ENCODE measurements at regions not wholly inside any gene's neighbourhood (a gene's known extent, or its start where the extent isn't known, plus 50 kb on each side); places are given as distances from the start of the nearest gene placed in this dataset.

DNA sequence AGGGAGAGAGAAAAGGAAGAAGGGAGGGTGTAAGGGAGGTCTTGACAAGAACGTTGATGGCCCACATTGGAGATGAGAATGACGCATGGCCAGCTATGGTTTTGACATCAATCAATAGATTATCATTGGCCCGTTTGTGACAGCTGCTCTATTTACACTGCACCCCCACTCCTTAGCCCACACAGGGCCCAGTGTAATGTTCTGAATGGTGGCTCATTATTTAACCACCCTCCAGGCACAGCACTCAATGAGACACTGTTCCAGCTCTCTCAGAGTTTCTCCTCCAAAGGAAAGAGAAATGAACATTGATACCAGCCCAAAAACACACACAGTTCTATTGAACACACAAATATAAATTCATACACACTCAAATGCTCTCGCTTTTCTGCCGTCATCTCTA, 173.0 kb upstream of the IPO5 start:
- Histone ChIP-seq H3K4me1 (no peaks in the 10 kb centered on the region), H3K27me3 (no peaks in the 10 kb centered on the region), H3K9me3 (no peaks in the 10 kb centered on the region), H3K27ac (no peak overlapping the region), H3K36me3 (no peaks in the 10 kb centered on the region), H3K4me3 (no peak overlapping the region)
- DNase-seq, result no peak
- intact Hi-C loops (cut with DNase I), result no loop called here
- no peak for TF ChIP-seq POLR2A (IDR thresholded peaks at IDR 0.05)
- TF ChIP-seq, protein P1, sequence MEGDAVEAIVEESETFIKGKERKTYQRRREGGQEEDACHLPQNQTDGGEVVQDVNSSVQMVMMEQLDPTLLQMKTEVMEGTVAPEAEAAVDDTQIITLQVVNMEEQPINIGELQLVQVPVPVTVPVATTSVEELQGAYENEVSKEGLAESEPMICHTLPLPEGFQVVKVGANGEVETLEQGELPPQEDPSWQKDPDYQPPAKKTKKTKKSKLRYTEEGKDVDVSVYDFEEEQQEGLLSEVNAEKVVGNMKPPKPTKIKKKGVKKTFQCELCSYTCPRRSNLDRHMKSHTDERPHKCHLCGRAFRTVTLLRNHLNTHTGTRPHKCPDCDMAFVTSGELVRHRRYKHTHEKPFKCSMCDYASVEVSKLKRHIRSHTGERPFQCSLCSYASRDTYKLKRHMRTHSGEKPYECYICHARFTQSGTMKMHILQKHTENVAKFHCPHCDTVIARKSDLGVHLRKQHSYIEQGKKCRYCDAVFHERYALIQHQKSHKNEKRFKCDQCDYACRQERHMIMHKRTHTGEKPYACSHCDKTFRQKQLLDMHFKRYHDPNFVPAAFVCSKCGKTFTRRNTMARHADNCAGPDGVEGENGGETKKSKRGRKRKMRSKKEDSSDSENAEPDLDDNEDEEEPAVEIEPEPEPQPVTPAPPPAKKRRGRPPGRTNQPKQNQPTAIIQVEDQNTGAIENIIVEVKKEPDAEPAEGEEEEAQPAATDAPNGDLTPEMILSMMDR (IDR thresholded peaks at IDR 0.05), result no peak
- 53 to 68% methylated on average over 5 of the region's 5 CpGs for WGBS, 2 donors

DNA sequence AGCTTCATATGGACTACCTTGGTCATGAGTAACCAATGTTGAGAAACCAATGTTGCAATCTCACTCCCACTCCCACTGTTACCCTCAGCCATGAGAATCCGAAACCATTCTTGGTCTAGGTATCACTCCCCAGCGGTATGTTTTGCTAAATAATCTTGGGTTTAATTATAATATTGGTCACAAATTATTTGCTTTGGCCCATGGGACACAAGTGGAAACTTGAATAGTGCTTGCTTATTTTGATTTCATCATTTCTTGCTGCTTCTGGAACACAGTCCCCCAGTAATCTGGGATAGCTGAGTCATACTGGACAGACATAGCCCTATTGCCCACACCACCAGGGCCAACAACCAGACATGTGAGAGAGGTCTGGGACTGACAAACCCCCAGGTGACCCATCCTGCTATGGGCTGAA, 171.6 kb upstream of the IPO5 start:
- intact Hi-C loops (cut with DNase I), result no loop called here
- no peak overlapping the region for H3K4me3 ChIP-seq
- DNase-seq, result no peak
- H3K9me3 ChIP-seq, result no peaks in the 10 kb centered on the region
- H3K36me3 ChIP-seq, result no peaks in the 10 kb centered on the region
- H3K27ac ChIP-seq, result no peak overlapping the region
- H3K4me1 ChIP-seq, result no peaks in the 10 kb centered on the region
- WGBS, 2 donors, result 81 to 86% methylated on average over 2 of the region's 2 CpGs
- H3K27me3 ChIP-seq, result no peaks in the 10 kb centered on the region
- TF ChIP-seq, protein P1 (IDR thresholded peaks at IDR 0.05), result no peak
- TF ChIP-seq POLR2A (IDR thresholded peaks at IDR 0.05), result no peak

DNA sequence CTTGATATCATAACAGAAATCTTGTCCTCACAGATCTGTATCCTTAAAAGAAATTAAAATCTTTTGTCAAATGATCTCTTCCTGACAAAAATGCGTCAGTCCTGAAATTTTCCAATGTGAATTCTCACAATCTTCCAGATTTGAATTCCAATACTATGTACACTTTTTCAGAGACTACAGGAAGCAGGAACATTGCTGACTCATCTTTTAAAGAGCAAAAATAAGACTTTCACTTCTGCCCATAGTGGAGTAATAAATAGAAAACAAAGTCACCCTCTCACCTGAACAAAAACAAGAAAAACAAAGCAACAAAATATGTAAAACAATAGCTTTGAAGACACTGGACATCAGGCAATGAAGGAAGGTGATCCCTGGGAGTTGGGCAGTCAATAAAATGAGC, 167.0 kb upstream of the IPO5 start:
- TF ChIP-seq, protein P1 (IDR thresholded peaks at IDR 0.05), result no peak
- no peak for TF ChIP-seq POLR2A (IDR thresholded peaks at IDR 0.05)
- H3K27ac ChIP-seq, result no peak overlapping the region
- peaks cover 0 to 9% (median 0%) of the 10 kb centered on the region in 3 donors for H3K9me3 ChIP-seq
- intact Hi-C loops (cut with DNase I), result no loop called here
- H3K27me3 ChIP-seq, result no peaks in the 10 kb centered on the region
- no peak for DNase-seq
- H3K4me3 ChIP-seq, result no peak overlapping the region
- H3K4me1 ChIP-seq, result no peaks in the 10 kb centered on the region
- H3K36me3 ChIP-seq, result no peaks in the 10 kb centered on the region
- 52 to 87% methylated on average over 1 of the region's 1 CpG for WGBS, 2 donors

DNA sequence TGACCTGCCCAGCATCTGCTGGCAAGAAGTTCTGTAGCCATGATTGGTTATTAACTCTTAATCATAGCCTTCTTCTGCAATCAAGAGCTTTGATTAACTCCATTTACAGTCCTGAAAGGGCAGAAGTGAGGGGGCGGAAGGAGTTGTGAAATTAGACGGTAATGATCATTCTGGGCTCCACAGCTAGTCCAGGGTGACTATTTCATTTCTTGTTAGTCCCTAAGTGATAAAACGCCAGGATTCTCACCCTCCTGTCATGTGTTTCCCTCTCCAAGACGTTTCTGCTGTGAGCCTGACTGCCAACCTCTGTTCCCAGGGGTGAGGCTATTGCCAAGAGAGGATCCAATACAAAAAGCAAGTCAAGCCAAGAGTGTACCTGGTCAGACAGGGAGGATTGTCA, 155.9 kb upstream of the IPO5 start:
- no peaks in the 10 kb centered on the region for H3K27me3 ChIP-seq
- intact Hi-C loops (cut with DNase I), result no loop called here
- H3K4me1 ChIP-seq, result peaks cover 0 to 19% (median 11%) of the 10 kb centered on the region in 3 donors
- H3K27ac ChIP-seq, result peak overlapping the region in 1 of 4 donors; percentile 52
- DNase-seq, result no peak
- peaks cover 0 to 25% (median 7%) of the 10 kb centered on the region in 3 donors for H3K9me3 ChIP-seq
- no peaks in the 10 kb centered on the region for H3K36me3 ChIP-seq
- TF ChIP-seq, protein P1 (IDR thresholded peaks at IDR 0.05), result no peak
- no peak for TF ChIP-seq POLR2A (IDR thresholded peaks at IDR 0.05)
- 41 to 51% methylated on average over 3 to 4 of the region's 4 CpGs for WGBS, 2 donors
- H3K4me3 ChIP-seq, result no peak overlapping the region

DNA sequence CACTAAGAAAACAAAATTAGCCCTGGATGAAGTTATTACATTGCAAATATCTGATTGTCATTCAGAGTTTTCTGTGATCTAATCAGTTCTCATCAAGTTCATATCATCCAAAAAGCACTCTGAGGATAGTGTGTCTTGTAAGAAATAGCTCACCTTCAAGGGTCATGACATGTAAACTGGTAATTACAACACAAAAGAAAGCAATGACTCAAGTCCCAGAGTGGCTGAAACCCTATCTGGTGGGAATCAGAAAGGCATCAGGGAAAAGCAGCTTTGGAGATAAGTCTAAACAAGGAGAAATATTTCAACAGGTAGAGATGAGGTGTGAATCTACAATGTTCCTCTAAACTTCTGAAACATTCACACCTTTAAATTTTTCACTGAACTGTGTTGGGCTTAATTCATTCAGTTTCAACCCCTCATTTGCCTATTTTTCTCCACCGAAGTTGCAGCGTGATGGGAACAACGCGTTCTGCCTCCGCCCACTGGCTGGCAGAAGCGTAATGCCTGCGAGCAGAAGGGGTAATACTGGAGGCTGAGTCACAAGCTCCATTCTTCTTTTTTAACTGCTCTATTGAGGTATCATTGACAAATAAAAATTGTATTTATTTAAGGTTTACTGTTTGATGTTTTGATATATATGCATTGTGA, 155.2 kb upstream of the IPO5 start:
- H3K4me3 ChIP-seq, result no peak overlapping the region
- DNase-seq, result no peak
- WGBS, 2 donors, result 32 to 34% methylated on average over 7 of the region's 7 CpGs
- no peaks in the 10 kb centered on the region for H3K36me3 ChIP-seq
- H3K27ac ChIP-seq, result peak overlapping the region in 1 of 4 donors; percentile 52
- peaks cover 0 to 19% (median 11%) of the 10 kb centered on the region in 3 donors for H3K4me1 ChIP-seq
- no peaks in the 10 kb centered on the region for H3K27me3 ChIP-seq
- H3K9me3 ChIP-seq, result peaks cover 0 to 18% (median 5%) of the 10 kb centered on the region in 3 donors
- TF ChIP-seq, protein P1 (IDR thresholded peaks at IDR 0.05), result no peak
- TF ChIP-seq POLR2A (IDR thresholded peaks at IDR 0.05), result no peak
- intact Hi-C loops (cut with DNase I), result no loop called here

All from esophagus squamous epithelium (tissue), 5 donors.